ENCODE measurements at regions not wholly inside any gene's neighbourhood (a gene's known extent, or its start where the extent isn't known, plus 50 kb on each side); places are given as distances from the start of the nearest gene placed in this dataset.

DNA sequence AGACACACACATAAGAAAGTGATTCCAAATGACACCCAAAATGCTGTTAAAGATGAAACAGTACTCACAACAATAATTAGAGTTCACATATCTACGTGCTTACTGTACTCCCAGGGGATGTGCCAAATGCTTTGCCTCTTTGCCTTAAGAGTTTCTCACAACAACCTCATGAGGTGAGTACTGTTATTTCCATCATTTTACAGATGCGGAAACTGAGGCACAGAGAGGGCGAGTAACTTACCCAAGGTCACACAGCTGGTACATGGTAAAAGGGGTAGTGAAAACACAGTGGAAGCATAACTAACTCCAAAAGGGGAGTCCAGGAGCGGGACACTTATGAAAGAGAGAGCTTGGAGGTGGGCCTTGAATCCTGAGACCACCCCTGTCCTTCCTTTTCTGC, 171.8 kb downstream of the ACTL8 start:
- TF ChIP-seq, protein P1, sequence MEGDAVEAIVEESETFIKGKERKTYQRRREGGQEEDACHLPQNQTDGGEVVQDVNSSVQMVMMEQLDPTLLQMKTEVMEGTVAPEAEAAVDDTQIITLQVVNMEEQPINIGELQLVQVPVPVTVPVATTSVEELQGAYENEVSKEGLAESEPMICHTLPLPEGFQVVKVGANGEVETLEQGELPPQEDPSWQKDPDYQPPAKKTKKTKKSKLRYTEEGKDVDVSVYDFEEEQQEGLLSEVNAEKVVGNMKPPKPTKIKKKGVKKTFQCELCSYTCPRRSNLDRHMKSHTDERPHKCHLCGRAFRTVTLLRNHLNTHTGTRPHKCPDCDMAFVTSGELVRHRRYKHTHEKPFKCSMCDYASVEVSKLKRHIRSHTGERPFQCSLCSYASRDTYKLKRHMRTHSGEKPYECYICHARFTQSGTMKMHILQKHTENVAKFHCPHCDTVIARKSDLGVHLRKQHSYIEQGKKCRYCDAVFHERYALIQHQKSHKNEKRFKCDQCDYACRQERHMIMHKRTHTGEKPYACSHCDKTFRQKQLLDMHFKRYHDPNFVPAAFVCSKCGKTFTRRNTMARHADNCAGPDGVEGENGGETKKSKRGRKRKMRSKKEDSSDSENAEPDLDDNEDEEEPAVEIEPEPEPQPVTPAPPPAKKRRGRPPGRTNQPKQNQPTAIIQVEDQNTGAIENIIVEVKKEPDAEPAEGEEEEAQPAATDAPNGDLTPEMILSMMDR (conservative IDR thresholded peaks at IDR 0.05 in 1 of 2, IDR thresholded peaks at IDR 0.05 in 1 of 2; ENCODE audit: extremely low read depth in 1 of 2, insufficient read depth in 1 of 2, low read depth in 1 of 2, low read length in 2 of 2): no peak
- no peak for TF ChIP-seq EZH2 (IDR thresholded peaks at IDR 0.05; ENCODE audit: borderline replicate concordance, low read length)
